ENCODE measurements at regions not wholly inside any gene's neighbourhood (a gene's known extent, or its start where the extent isn't known, plus 50 kb on each side); places are given as distances from the start of the nearest gene placed in this dataset.

- TF ChIP-seq CTCF (IDR thresholded peaks at IDR 0.05) (no peak), POLR2A (IDR thresholded peaks at IDR 0.05) (no peak)
These were observed 72.6 kb upstream of the STEAP1 start for GRCh38 chr7:90081621-90082020.
